ENCODE measurements at regions not wholly inside any gene's neighbourhood (a gene's known extent, or its start where the extent isn't known, plus 50 kb on each side); places are given as distances from the start of the nearest gene placed in this dataset.
"Not testable (repeated sequence)": the region's sequence is repeated elsewhere in the genome, so short reads cannot be mapped to it uniquely, and the experiment has no call there.

DNA sequence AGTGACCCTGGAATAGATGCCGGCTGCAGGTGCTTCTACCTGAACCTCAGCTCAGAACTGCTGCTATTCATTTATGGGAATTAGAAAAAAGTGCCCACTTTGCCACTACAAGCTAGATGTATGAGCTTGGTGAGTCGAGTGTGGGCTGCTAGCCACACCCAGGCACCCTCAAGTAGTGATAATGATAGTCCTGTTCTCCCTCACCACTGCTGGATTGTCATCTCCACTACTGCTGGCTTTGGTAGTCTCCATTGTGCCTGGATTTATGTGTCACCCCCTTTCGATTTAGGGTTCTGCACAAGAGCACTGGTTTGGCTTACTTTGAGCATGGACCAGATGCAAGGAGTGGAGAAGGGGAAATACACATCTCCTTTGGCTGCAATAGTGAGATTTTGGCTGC lies 73.0 kb upstream of the N4BP1 start:
- H3K4me3 ChIP-seq, result no peak overlapping the region
- in situ Hi-C loops (cut with MboI; ENCODE audit: low sequenced_read_pairs in 4 of 4), result loop anchor here in 1 of 4 donors (10.0 kb wide), 1 partner anchor 672 kb away; no protein-coding TSS in a partner anchor
- H3K27ac ChIP-seq, result no peak overlapping the region
- no peaks in the 10 kb centered on the region for H3K4me1 ChIP-seq
- H3K36me3 ChIP-seq, result no peaks in the 10 kb centered on the region
- DNase-seq (no peak), ATAC-seq (no peak)
- intact Hi-C loops (cut with DNase I; ENCODE audit: low total_unique reads), result no loop called here
- TF ChIP-seq POLR2A (IDR thresholded peaks at IDR 0.05), result no peak
- TF ChIP-seq, protein P1, sequence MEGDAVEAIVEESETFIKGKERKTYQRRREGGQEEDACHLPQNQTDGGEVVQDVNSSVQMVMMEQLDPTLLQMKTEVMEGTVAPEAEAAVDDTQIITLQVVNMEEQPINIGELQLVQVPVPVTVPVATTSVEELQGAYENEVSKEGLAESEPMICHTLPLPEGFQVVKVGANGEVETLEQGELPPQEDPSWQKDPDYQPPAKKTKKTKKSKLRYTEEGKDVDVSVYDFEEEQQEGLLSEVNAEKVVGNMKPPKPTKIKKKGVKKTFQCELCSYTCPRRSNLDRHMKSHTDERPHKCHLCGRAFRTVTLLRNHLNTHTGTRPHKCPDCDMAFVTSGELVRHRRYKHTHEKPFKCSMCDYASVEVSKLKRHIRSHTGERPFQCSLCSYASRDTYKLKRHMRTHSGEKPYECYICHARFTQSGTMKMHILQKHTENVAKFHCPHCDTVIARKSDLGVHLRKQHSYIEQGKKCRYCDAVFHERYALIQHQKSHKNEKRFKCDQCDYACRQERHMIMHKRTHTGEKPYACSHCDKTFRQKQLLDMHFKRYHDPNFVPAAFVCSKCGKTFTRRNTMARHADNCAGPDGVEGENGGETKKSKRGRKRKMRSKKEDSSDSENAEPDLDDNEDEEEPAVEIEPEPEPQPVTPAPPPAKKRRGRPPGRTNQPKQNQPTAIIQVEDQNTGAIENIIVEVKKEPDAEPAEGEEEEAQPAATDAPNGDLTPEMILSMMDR (IDR thresholded peaks at IDR 0.05 in 4 of 5, conservative IDR thresholded peaks at IDR 0.05 in 1 of 5), result no peak
- no peaks in the 10 kb centered on the region for H3K27me3 ChIP-seq
- no peaks in the 10 kb centered on the region for H3K9me3 ChIP-seq

DNA sequence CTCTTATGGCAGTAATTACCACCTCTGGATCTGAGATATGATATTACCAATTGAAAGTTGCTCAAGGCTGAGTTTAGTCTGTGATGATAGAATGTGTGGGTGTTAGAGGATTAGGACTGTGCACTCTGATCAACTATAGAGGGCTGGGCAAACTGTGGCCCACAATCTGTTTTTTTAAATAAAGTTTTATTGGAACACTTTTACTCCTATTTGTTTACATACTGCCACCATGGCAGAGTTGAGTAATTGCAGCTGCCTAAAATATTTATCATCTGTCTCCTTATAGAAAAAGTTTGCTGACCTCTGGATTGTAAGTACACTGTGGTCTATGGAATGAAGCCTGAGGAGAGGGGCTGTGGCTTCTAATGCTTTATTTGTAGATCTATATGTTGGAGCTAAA lies 71.5 kb upstream of the N4BP1 start:
- ATAC-seq (no peak), DNase-seq (no peak)
- H3K4me3 ChIP-seq, result no peak overlapping the region
- in situ Hi-C loops (cut with MboI; ENCODE audit: low sequenced_read_pairs in 4 of 4), result loop anchor here in 1 of 4 donors (10.0 kb wide), 1 partner anchor 673 kb away; no protein-coding TSS in a partner anchor
- H3K9me3 ChIP-seq, result no peaks in the 10 kb centered on the region
- TF ChIP-seq POLR2A (IDR thresholded peaks at IDR 0.05), result no peak
- TF ChIP-seq, protein P1 (IDR thresholded peaks at IDR 0.05 in 4 of 5, conservative IDR thresholded peaks at IDR 0.05 in 1 of 5), result no peak
- H3K4me1 ChIP-seq, result no peaks in the 10 kb centered on the region
- no peak overlapping the region for H3K27ac ChIP-seq
- intact Hi-C loops (cut with DNase I; ENCODE audit: low total_unique reads), result no loop called here
- H3K27me3 ChIP-seq, result no peaks in the 10 kb centered on the region
- H3K36me3 ChIP-seq, result no peaks in the 10 kb centered on the region

DNA sequence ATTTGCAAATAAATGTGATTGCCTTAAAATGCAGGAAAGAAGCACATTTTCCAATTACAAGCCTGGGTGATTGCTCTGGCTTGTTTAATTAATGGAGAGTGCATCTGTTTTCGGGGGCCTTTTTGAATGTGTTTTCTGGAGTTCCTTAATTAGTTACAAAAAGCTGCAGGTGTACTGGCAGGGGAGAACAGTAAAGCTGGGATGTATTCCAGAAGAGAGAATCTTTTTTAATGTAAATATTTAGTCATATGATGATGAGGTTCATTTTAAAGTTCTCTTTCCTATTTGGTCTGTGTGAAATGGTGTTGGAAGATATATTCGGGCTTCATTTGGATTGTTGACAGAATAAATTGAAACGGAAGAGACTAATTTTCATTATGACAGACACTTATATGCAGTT lies 70.9 kb upstream of the N4BP1 start:
- intact Hi-C loops (cut with DNase I; ENCODE audit: low total_unique reads), result no loop called here
- no peaks in the 10 kb centered on the region for H3K4me1 ChIP-seq
- in situ Hi-C loops (cut with MboI; ENCODE audit: low sequenced_read_pairs in 4 of 4), result loop anchor here in 1 of 4 donors (10.0 kb wide), 1 partner anchor 674 kb away; no protein-coding TSS in a partner anchor

GRCh38 chr16:48676836-48677235 lies 66.9 kb upstream of the N4BP1 start:
- intact Hi-C loops (cut with DNase I; ENCODE audit: low total_unique reads) (no loop called here), in situ Hi-C loops (cut with MboI; ENCODE audit: low sequenced_read_pairs in 4 of 4) (no loop called here)
- no peak overlapping the region for H3K27ac ChIP-seq
- no peak for ATAC-seq
- no peak for DNase-seq
- H3K36me3 ChIP-seq, result no peaks in the 10 kb centered on the region
- no peaks in the 10 kb centered on the region for H3K9me3 ChIP-seq
- H3K27me3 ChIP-seq, result peaks cover 0 to 3% (median 0%) of the 10 kb centered on the region in 3 donors
- no peak overlapping the region for H3K4me3 ChIP-seq
- H3K4me1 ChIP-seq, result no peaks in the 10 kb centered on the region
- TF ChIP-seq, protein P1 (IDR thresholded peaks at IDR 0.05 in 4 of 5, conservative IDR thresholded peaks at IDR 0.05 in 1 of 5), result no peak
- TF ChIP-seq POLR2A (IDR thresholded peaks at IDR 0.05), result no peak

More for the DNA sequence above, 70.9 kb upstream of the N4BP1 start:
- no peak overlapping the region for H3K4me3 ChIP-seq
- no peak for TF ChIP-seq POLR2A (IDR thresholded peaks at IDR 0.05)
- TF ChIP-seq, protein P1 (IDR thresholded peaks at IDR 0.05 in 4 of 5, conservative IDR thresholded peaks at IDR 0.05 in 1 of 5), result no peak
- H3K9me3 ChIP-seq, result no peaks in the 10 kb centered on the region
- no peak overlapping the region for H3K27ac ChIP-seq
- ATAC-seq, result no peak
- no peak for DNase-seq
- H3K27me3 ChIP-seq, result no peaks in the 10 kb centered on the region
- H3K36me3 ChIP-seq, result no peaks in the 10 kb centered on the region

- not testable (repeated sequence) for ATAC-seq
Observed at GRCh38 chr16:48668184-48668583, 58.2 kb upstream of the N4BP1 start.

More at GRCh38 chr16:48668184-48668583, 58.2 kb upstream of the N4BP1 start:
- H3K4me3 ChIP-seq; H3K27ac ChIP-seq; H3K9me3 ChIP-seq; DNase-seq; H3K27me3 ChIP-seq; intact Hi-C loops (cut with DNase I; ENCODE audit: low total_unique reads); H3K36me3 ChIP-seq; H3K4me1 ChIP-seq; in situ Hi-C loops (cut with MboI; ENCODE audit: low sequenced_read_pairs in 4 of 4): not testable (repeated sequence)

Measured in gastrocnemius medialis (tissue), 4 donors.